Neural cell (in vitro differentiated cells): ENCODE measurements at regions not wholly inside any gene's neighbourhood (a gene's known extent, or its start where the extent isn't known, plus 50 kb on each side); places are given as distances from the start of the nearest gene placed in this dataset.

ENCODE experiments used
- H2AFZ ChIP-seq: fragments of 200-600, 300-800 bp; sonication (generic), shearing (Covaris generic); 2 replicates; pipeline ENCODE4 v1.6.0; 2014; ENCODE audit warnings: low read depth, mild to moderate bottlenecking, antibody characterized with exemption, low read length, moderate library complexity
- H3F3A ChIP-seq: fragments of 200-600 bp; shearing (Covaris generic); 2 replicates; pipeline ENCODE4 v1.6.1; 2016; ENCODE audit warnings: mild to moderate bottlenecking, moderate library complexity, mixed read lengths, antibody characterized with exemption, low read length; ENCODE audit not compliant: insufficient read depth, poor library complexity, severe bottlenecking
- H3K27ac ChIP-seq: fragments of 200-600, 300-800 bp; sonication (generic), shearing (Covaris generic); 2 replicates; pipeline ENCODE4 v1.5.1; 2014; ENCODE audit warnings: mild to moderate bottlenecking, low read length, moderate library complexity
- H3K27me3 ChIP-seq: fragments of 300-800, 200-600 bp; sonication (generic), shearing (Covaris generic); 2 replicates; pipeline ENCODE4 v1.6.0; 2014; ENCODE audit warnings: mild to moderate bottlenecking, low read depth, low read length, moderate library complexity; ENCODE audit not compliant: insufficient read depth
- H3K36me3 ChIP-seq: fragments of 300-800, 200-600 bp; sonication (generic), shearing (Covaris generic); 2 replicates; pipeline ENCODE4 v1.5.1; 2014; ENCODE audit warnings: mild to moderate bottlenecking, antibody characterized with exemption, low read length, moderate library complexity; ENCODE audit not compliant: insufficient read depth
- H3K4me2 ChIP-seq: fragments of 300-800, 200-600 bp; sonication (generic), shearing (Covaris generic); 2 replicates; pipeline ENCODE4 v1.6.0; 2014; ENCODE audit warnings: mild to moderate bottlenecking, low read length
- H3K4me3 ChIP-seq: fragments of 300-800, 200-600 bp; sonication (generic), shearing (Covaris generic); 2 replicates; pipeline ENCODE4 v1.5.1; 2014; ENCODE audit warnings: mild to moderate bottlenecking, low read length, moderate library complexity
- H3K79me2 ChIP-seq: fragments of 200-600 bp; shearing (Covaris generic); replicated peaks from 2 replicates; pipeline ENCODE4 v1.6.0; 2014; ENCODE audit warnings: mild to moderate bottlenecking, low read length, moderate library complexity; ENCODE audit not compliant: insufficient read depth
- H3K9ac ChIP-seq: fragments of 300-800, 200-600 bp; sonication (generic), shearing (Covaris generic); 2 replicates; pipeline ENCODE4 v1.6.1; 2016; ENCODE audit warnings: mild to moderate bottlenecking, low read length, mixed read lengths
- H3K9me2 ChIP-seq: fragments of 200-600 bp; shearing (Covaris generic); 2 replicates; pipeline ENCODE4 v1.6.1; 2016; ENCODE audit warnings: mild to moderate bottlenecking, low read length, mixed read lengths; ENCODE audit not compliant: insufficient read depth
- H3K9me3 ChIP-seq: fragments of 200-600, 300-800 bp; sonication (generic), shearing (Covaris generic); 2 replicates; pipeline ENCODE4 v1.6.1; 2016; ENCODE audit warnings: mild to moderate bottlenecking, mixed run types, low read length, moderate library complexity, mixed read lengths
- H4K20me1 ChIP-seq: fragments of 200-600 bp; shearing (Covaris generic); 2 replicates; pipeline ENCODE4 v1.6.1; 2016; ENCODE audit warnings: mild to moderate bottlenecking, mixed run types; ENCODE audit not compliant: insufficient read depth
- EP300 ChIP-seq: fragments of 450-650 bp; conservative IDR thresholded peaks from 2 replicates; pipeline ENCODE4 v1.6.1; 2014; ENCODE audit warnings: antibody characterized with exemption, mild to moderate bottlenecking, moderate library complexity; ENCODE audit not compliant: poor library complexity, severe bottlenecking
- EZH2 ChIP-seq: fragments of 200-600, 300-800 bp; shearing (Covaris generic), sonication (generic); IDR thresholded peaks from 2 replicates; pipeline ENCODE4 v1.6.1; 2014; ENCODE audit warnings: antibody characterized with exemption, low read length, borderline replicate concordance, mild to moderate bottlenecking; ENCODE audit not compliant: insufficient read depth, poor library complexity, severe bottlenecking
- MXI1 ChIP-seq: fragments of 450-650 bp; conservative IDR thresholded peaks from 2 replicates; pipeline ENCODE4 v1.6.1; 2014; ENCODE audit warnings: antibody characterized with exemption, mild to moderate bottlenecking; ENCODE audit not compliant: poor library complexity, severe bottlenecking
- POLR2AphosphoS5 ChIP-seq: IDR thresholded peaks from 2 replicates; pipeline ENCODE4 v1.6.1; 2012
- RAD21 ChIP-seq: fragments of 450-650 bp; conservative IDR thresholded peaks from 2 replicates; pipeline ENCODE4 v1.6.1; 2014; ENCODE audit warnings: antibody characterized with exemption, mild to moderate bottlenecking, moderate library complexity
- SMC3 ChIP-seq: fragments of 450-650 bp; conservative IDR thresholded peaks from 2 replicates; pipeline ENCODE4 v1.6.1; 2014; ENCODE audit warnings: antibody characterized with exemption, mild to moderate bottlenecking, moderate library complexity; ENCODE audit not compliant: poor library complexity
- TAF1 ChIP-seq: IDR thresholded peaks from 2 replicates; pipeline ENCODE4 v1.6.1; 2012; ENCODE audit warnings: low read depth
- TF ChIP-seq, protein P1 (sequence below): IDR thresholded peaks from 2 replicates; pipeline ENCODE4 v1.6.1; 2012; ENCODE audit warnings: borderline replicate concordance
- TF ChIP-seq, protein P2 (sequence below): fragments of 450-650 bp; IDR thresholded peaks from 2 replicates; pipeline ENCODE4 v1.5.1; 2014; ENCODE audit warnings: antibody characterized with exemption, mild to moderate bottlenecking, moderate library complexity; ENCODE audit not compliant: poor library complexity, severe bottlenecking

DNA sequence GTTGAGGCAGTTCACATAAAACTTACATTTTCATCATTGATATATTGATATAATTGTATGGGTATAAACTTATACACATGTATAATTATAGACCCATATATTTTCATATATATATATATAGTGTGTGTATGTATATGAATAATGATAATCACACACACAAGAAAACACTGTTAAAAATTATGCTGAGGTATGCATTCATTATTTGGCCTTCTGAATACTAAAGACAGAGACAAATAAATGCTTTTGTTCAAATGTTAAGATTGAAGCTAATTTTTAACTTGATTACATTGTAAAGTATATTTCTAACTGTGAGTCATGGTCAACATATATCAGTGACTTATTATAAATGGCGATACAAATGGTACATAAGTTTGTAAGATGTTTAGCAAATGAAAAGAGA lies 888.8 kb downstream of the OTOL1 start:
- Histone ChIP-seq H3K9me2 (no peaks in the 10 kb centered on the region), H3F3A (no peaks in the 10 kb centered on the region), H3K27me3 (no peaks in the 10 kb centered on the region), H3K9ac (no peak overlapping the region), H2AFZ (no peak overlapping the region), H3K36me3 (no peaks in the 10 kb centered on the region), H3K79me2 (no peaks in the 10 kb centered on the region), H3K4me2 (no peak overlapping the region), H3K9me3 (no peaks in the 10 kb centered on the region), H4K20me1 (no peaks in the 10 kb centered on the region), H3K27ac (no peak overlapping the region), H3K4me3 (no peak overlapping the region)
- TF ChIP-seq RAD21 = no peak
- TF ChIP-seq, protein P1, sequence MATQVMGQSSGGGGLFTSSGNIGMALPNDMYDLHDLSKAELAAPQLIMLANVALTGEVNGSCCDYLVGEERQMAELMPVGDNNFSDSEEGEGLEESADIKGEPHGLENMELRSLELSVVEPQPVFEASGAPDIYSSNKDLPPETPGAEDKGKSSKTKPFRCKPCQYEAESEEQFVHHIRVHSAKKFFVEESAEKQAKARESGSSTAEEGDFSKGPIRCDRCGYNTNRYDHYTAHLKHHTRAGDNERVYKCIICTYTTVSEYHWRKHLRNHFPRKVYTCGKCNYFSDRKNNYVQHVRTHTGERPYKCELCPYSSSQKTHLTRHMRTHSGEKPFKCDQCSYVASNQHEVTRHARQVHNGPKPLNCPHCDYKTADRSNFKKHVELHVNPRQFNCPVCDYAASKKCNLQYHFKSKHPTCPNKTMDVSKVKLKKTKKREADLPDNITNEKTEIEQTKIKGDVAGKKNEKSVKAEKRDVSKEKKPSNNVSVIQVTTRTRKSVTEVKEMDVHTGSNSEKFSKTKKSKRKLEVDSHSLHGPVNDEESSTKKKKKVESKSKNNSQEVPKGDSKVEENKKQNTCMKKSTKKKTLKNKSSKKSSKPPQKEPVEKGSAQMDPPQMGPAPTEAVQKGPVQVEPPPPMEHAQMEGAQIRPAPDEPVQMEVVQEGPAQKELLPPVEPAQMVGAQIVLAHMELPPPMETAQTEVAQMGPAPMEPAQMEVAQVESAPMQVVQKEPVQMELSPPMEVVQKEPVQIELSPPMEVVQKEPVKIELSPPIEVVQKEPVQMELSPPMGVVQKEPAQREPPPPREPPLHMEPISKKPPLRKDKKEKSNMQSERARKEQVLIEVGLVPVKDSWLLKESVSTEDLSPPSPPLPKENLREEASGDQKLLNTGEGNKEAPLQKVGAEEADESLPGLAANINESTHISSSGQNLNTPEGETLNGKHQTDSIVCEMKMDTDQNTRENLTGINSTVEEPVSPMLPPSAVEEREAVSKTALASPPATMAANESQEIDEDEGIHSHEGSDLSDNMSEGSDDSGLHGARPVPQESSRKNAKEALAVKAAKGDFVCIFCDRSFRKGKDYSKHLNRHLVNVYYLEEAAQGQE = no peak
- TF ChIP-seq EP300 = no peak
- TF ChIP-seq, protein P2, sequence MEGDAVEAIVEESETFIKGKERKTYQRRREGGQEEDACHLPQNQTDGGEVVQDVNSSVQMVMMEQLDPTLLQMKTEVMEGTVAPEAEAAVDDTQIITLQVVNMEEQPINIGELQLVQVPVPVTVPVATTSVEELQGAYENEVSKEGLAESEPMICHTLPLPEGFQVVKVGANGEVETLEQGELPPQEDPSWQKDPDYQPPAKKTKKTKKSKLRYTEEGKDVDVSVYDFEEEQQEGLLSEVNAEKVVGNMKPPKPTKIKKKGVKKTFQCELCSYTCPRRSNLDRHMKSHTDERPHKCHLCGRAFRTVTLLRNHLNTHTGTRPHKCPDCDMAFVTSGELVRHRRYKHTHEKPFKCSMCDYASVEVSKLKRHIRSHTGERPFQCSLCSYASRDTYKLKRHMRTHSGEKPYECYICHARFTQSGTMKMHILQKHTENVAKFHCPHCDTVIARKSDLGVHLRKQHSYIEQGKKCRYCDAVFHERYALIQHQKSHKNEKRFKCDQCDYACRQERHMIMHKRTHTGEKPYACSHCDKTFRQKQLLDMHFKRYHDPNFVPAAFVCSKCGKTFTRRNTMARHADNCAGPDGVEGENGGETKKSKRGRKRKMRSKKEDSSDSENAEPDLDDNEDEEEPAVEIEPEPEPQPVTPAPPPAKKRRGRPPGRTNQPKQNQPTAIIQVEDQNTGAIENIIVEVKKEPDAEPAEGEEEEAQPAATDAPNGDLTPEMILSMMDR = no peak
- no peak for TF ChIP-seq SMC3
- TF ChIP-seq EZH2 = no peak
- no peak for TF ChIP-seq MXI1
- TF ChIP-seq POLR2AphosphoS5 = no peak
- TF ChIP-seq TAF1 = no peak

DNA sequence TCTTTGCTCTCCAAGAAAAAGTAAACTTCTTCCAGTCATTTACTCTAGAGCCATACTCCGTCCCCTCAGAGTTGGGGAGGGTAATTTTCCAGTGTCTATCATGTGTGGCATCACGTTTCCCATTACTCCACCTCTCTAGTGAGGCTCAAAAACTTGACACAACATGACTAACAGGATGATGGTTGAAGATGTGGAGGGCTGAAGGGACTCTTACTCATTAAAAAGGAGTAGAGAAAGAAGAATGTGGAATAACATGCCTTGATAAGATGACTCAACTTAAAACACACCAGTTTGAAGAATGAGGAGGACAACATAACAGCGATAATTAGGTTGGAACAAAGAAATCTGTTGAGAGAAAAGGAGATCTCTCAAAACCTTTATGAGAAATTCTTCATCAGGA lies 894.3 kb downstream of the OTOL1 start:
- no peak for TF ChIP-seq POLR2AphosphoS5
- no peak for TF ChIP-seq TAF1
- TF ChIP-seq SMC3 = no peak
- TF ChIP-seq RAD21 = no peak
- TF ChIP-seq, protein P1 = no peak
- TF ChIP-seq EP300 = no peak
- TF ChIP-seq EZH2 = no peak
- no peak for TF ChIP-seq MXI1
- Histone ChIP-seq H3K36me3 (no peaks in the 10 kb centered on the region), H3K79me2 (no peaks in the 10 kb centered on the region), H3K9me2 (no peaks in the 10 kb centered on the region), H3K27me3 (no peaks in the 10 kb centered on the region), H3K9ac (no peak overlapping the region), H3F3A (no peaks in the 10 kb centered on the region), H3K4me3 (no peak overlapping the region), H2AFZ (no peak overlapping the region), H4K20me1 (no peaks in the 10 kb centered on the region), H3K27ac (no peak overlapping the region), H3K4me2 (no peak overlapping the region), H3K9me3 (no peaks in the 10 kb centered on the region)
